T follicular helper cell (primary cell): ENCODE measurements at regions not wholly inside any gene's neighbourhood (a gene's known extent, or its start where the extent isn't known, plus 50 kb on each side); places are given as distances from the start of the nearest gene placed in this dataset.

Experiments used
- DNase-seq: peaks from one replicate; pipeline ENCODE4 v3.0.0-alpha.2; 2020; ENCODE audit warnings: low read depth

GRCh38 chr10:43972976-43973647, 324.4 kb upstream of the ZNF32 start:
- no peak for DNase-seq

- DNase-seq: no peak
These were observed 323.3 kb upstream of the ZNF32 start for GRCh38 chr10:43971981-43972380.

- no peak for DNase-seq
These were observed 322.6 kb upstream of the ZNF32 start for GRCh38 chr10:43971306-43971705.

- DNase-seq: no peak
These were observed 322.0 kb upstream of the ZNF32 start for GRCh38 chr10:43970717-43971116.

- no peak for DNase-seq
These were observed 321.5 kb upstream of the ZNF32 start for GRCh38 chr10:43970018-43970698.

GRCh38 chr10:43969506-43969905, 320.8 kb upstream of the ZNF32 start:
- DNase-seq: no peak

GRCh38 chr10:43968961-43969360, 320.3 kb upstream of the ZNF32 start:
- DNase-seq: no peak

GRCh38 chr10:43968076-43968475, 319.4 kb upstream of the ZNF32 start:
- DNase-seq: no peak

GRCh38 chr10:43966571-43966965, 317.9 kb upstream of the ZNF32 start:
- no peak for DNase-seq

- no peak for DNase-seq
These were observed 317.4 kb upstream of the ZNF32 start for GRCh38 chr10:43965918-43966570.

GRCh38 chr10:43965033-43965917, 316.6 kb upstream of the ZNF32 start:
- DNase-seq: no peak

GRCh38 chr10:43964486-43964885, 315.8 kb upstream of the ZNF32 start:
- no peak for DNase-seq

- DNase-seq: no peak
These were observed 315.2 kb upstream of the ZNF32 start for GRCh38 chr10:43963793-43964425.

- DNase-seq: no peak
These were observed 314.7 kb upstream of the ZNF32 start for GRCh38 chr10:43963379-43963778.

- DNase-seq: no peak
These were observed 313.9 kb upstream of the ZNF32 start for GRCh38 chr10:43962346-43963191.

- DNase-seq: no peak
These were observed 313.1 kb upstream of the ZNF32 start for GRCh38 chr10:43961523-43962345.

GRCh38 chr10:43960981-43961380, 312.3 kb upstream of the ZNF32 start:
- no peak for DNase-seq

- no peak for DNase-seq
These were observed 311.8 kb upstream of the ZNF32 start for GRCh38 chr10:43960477-43960876.

- DNase-seq: no peak
These were observed 311.4 kb upstream of the ZNF32 start for GRCh38 chr10:43960135-43960415.
